PFSK-1 (cell line): ENCODE measurements at regions not wholly inside any gene's neighbourhood (a gene's known extent, or its start where the extent isn't known, plus 50 kb on each side); places are given as distances from the start of the nearest gene placed in this dataset.

ENCODE experiments used
- REST ChIP-seq, 2 experiments: IDR thresholded peaks; 2 replicates each; pipeline versions ENCODE4 v1.6.1 to v1.8.0; 2011 to 2012; ENCODE audit warnings: low read depth in 2 of 2, low read length in 2 of 2, control low read depth in 1 of 2, inconsistent platforms in 1 of 2, mild to moderate bottlenecking in 1 of 2, moderate library complexity in 1 of 2; ENCODE audit not compliant: insufficient read depth in 1 of 2
- TAF1 ChIP-seq: IDR thresholded peaks from 2 replicates; pipeline ENCODE4 v1.6.1; 2012; ENCODE audit warnings: low read length, control low read depth, borderline replicate concordance; ENCODE audit not compliant: insufficient read depth

- TF ChIP-seq REST (IDR thresholded peaks at IDR 0.05; ENCODE audit: insufficient read depth in 1 of 2, low read depth in 2 of 2, low read length in 2 of 2) (no peak), TAF1 (no peak)
These were observed 71.4 kb downstream of the AREG start for GRCh38 chr4:74516303-74516702.
